Osteoblast (primary cell): ENCODE measurements at regions not wholly inside any gene's neighbourhood (a gene's known extent, or its start where the extent isn't known, plus 50 kb on each side); places are given as distances from the start of the nearest gene placed in this dataset.

Experiments
- DNase-seq: peaks from one replicate; pipeline ENCODE4 v3.0.0; 2011; ENCODE audit warnings: low spot score, mixed read lengths; ENCODE audit not compliant: insufficient read length; ENCODE audit errors: missing footprints
- H2AFZ ChIP-seq: 2 replicates; pipeline ENCODE4 v1.6.0; 2011; ENCODE audit warnings: mild to moderate bottlenecking, low read length
- H3K27ac ChIP-seq: 2 replicates; pipeline ENCODE4 v1.5.1; 2011; ENCODE audit warnings: mild to moderate bottlenecking, low read depth, low read length, moderate library complexity
- H3K27me3 ChIP-seq: 2 replicates; pipeline ENCODE4 v1.6.0; 2012; ENCODE audit warnings: mild to moderate bottlenecking, control low read depth, inconsistent platforms, low read length, moderate library complexity; ENCODE audit not compliant: insufficient read depth
- H3K36me3 ChIP-seq: 2 replicates; pipeline ENCODE4 v1.5.1; 2011; ENCODE audit warnings: mild to moderate bottlenecking, low read length, control low read depth, moderate library complexity; ENCODE audit not compliant: insufficient read depth
- H3K4me1 ChIP-seq: 2 replicates; pipeline ENCODE4 v1.5.1; 2011; ENCODE audit warnings: mild to moderate bottlenecking, low read length, control low read depth, moderate library complexity; ENCODE audit not compliant: insufficient read depth
- H3K4me2 ChIP-seq: 2 replicates; pipeline ENCODE4 v1.6.0; 2011; ENCODE audit warnings: mild to moderate bottlenecking, low read length; ENCODE audit not compliant: insufficient read depth
- H3K4me3 ChIP-seq: fragments of 200-600 bp; sonication (generic); 3 replicates; pipeline ENCODE4 v1.5.1; 2012; ENCODE audit warnings: mild to moderate bottlenecking, low read length, inconsistent platforms; ENCODE audit not compliant: insufficient read depth
- H3K79me2 ChIP-seq: 2 replicates; pipeline ENCODE4 v1.6.0; 2012; ENCODE audit warnings: mild to moderate bottlenecking, low read length, control low read depth, inconsistent platforms; ENCODE audit not compliant: insufficient read depth
- H3K9me3 ChIP-seq: 2 replicates; pipeline ENCODE4 v1.5.1; 2011; ENCODE audit warnings: low read depth, low read length, control low read depth
- H4K20me1 ChIP-seq: 2 replicates; pipeline ENCODE4 v1.6.0; 2012; ENCODE audit warnings: mild to moderate bottlenecking, low read length, control low read depth; ENCODE audit not compliant: insufficient read depth
- TF ChIP-seq, protein P1 (sequence below): IDR thresholded peaks from 2 replicates; pipeline ENCODE4 v1.5.1; 2011; ENCODE audit warnings: mild to moderate bottlenecking, low read depth, low read length, moderate library complexity; ENCODE audit errors: extremely low read depth

DNA sequence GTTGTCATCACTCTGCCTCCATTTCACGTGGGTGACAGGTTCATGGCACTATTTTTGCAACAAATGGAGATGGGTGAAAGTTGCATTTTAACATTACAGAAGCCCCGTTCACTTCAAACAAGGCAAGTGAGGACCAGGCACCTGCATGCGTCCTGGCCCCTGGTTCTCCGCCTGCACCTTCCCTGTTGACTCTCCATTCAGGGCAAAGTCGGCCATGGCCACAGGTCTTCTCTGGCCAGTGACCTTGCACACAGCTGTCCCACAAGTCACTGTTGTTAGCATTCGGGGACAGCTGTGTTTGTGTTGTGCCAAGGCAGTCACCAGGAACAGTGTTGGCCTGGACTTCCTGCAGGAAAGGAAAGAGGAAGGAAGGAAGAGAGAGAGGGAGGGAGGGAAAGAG is 554.9 kb downstream of the TCERG1L start:
- no peaks in the 10 kb centered on the region for H4K20me1 ChIP-seq
- H3K4me3 ChIP-seq = no peak overlapping the region
- DNase-seq = no peak
- H3K4me2 ChIP-seq = no peak overlapping the region
- H3K27ac ChIP-seq = no peak overlapping the region
- no peaks in the 10 kb centered on the region for H3K79me2 ChIP-seq
- no peaks in the 10 kb centered on the region for H3K4me1 ChIP-seq
- no peaks in the 10 kb centered on the region for H3K27me3 ChIP-seq
- TF ChIP-seq, protein P1, sequence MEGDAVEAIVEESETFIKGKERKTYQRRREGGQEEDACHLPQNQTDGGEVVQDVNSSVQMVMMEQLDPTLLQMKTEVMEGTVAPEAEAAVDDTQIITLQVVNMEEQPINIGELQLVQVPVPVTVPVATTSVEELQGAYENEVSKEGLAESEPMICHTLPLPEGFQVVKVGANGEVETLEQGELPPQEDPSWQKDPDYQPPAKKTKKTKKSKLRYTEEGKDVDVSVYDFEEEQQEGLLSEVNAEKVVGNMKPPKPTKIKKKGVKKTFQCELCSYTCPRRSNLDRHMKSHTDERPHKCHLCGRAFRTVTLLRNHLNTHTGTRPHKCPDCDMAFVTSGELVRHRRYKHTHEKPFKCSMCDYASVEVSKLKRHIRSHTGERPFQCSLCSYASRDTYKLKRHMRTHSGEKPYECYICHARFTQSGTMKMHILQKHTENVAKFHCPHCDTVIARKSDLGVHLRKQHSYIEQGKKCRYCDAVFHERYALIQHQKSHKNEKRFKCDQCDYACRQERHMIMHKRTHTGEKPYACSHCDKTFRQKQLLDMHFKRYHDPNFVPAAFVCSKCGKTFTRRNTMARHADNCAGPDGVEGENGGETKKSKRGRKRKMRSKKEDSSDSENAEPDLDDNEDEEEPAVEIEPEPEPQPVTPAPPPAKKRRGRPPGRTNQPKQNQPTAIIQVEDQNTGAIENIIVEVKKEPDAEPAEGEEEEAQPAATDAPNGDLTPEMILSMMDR = no peak
- no peak overlapping the region for H2AFZ ChIP-seq
- peaks cover 6% of the 10 kb centered on the region for H3K9me3 ChIP-seq
- no peaks in the 10 kb centered on the region for H3K36me3 ChIP-seq

DNA sequence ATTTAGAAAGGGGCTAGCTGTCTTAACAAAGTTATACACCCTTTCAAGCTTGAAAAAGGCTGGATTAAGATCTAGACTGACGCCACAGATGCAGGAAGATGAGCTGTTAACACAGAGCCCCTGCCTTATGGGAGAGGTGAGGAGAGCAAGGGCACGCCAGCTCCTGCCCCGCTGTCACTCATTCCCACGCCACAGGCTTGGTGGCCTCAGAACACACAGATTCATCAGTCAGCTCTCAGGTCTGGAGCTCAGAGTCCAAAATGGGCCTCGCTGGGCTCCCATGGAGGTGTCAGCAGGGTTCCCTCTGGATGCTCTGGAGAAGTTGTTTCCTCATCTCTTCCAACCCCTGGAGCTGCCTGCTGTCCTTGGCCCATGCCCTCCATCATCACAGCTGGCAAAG is 554.2 kb downstream of the TCERG1L start:
- Histone ChIP-seq H3K4me2 (no peak overlapping the region), H3K4me3 (no peak overlapping the region), H3K36me3 (no peaks in the 10 kb centered on the region), H3K9me3 (peaks cover 6% of the 10 kb centered on the region), H3K79me2 (no peaks in the 10 kb centered on the region), H4K20me1 (no peaks in the 10 kb centered on the region), H3K4me1 (no peaks in the 10 kb centered on the region), H3K27ac (no peak overlapping the region), H3K27me3 (no peaks in the 10 kb centered on the region), H2AFZ (no peak overlapping the region)
- TF ChIP-seq, protein P1 = no peak
- no peak for DNase-seq

DNA sequence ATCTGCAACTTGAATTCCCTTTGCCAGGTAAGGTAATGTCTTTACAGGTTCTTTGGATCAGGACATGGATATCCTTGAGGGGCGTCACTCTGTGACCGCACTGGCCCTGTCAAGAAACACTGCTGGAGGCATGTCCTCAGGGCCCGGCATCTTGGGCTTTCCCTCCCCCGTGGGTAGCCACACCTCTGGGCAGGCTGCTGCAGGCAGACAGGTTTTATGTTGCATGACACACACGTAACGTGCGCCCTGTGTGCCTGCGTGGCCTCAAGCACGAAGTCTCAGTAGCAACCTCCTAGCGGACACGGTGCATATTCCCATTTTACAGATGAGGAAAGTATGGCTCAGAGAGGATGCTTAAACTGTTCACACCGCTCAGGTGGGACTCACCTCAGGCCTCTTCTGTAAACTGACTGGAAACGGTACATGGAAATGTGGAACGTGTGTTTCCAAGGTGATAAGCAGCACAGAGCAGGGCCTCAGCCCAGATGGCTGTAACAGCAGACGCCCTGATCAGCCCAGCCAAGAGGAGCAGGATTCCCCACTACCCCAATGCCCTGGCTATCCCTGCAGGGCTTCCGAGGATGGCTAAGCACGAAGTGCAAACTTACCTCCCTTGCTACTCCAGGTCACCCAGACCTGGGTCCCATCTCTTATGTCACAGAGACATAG is 553.6 kb downstream of the TCERG1L start:
- no peak overlapping the region for H2AFZ ChIP-seq
- TF ChIP-seq, protein P1 = no peak
- H3K4me1 ChIP-seq = no peaks in the 10 kb centered on the region

DNA sequence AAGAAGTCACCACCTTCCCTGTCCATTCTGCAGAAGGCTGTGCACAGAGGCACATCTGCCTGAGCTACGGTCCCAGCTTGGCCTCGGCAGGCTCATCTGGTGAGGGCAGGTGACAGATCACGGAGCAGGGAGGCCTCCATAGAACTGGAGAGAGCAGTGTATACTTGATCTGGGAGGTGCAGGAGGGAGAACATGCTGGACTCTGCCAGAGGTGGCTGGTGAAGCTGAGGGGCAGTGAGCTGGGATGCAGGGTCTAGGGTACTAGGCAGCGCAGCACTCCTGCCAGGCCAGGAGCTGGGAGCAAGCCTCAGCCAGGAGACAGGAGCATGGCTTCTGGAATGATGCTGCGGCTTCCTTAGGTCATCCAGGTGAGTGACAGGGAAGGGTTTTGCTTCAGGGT is 553.0 kb downstream of the TCERG1L start:
- no peaks in the 10 kb centered on the region for H4K20me1 ChIP-seq
- H3K36me3 ChIP-seq = no peaks in the 10 kb centered on the region
- H3K27me3 ChIP-seq = no peaks in the 10 kb centered on the region
- DNase-seq = no peak
- peaks cover 6% of the 10 kb centered on the region for H3K9me3 ChIP-seq
- H3K27ac ChIP-seq = no peak overlapping the region
- no peak overlapping the region for H3K4me2 ChIP-seq
- no peaks in the 10 kb centered on the region for H3K79me2 ChIP-seq
- no peak overlapping the region for H2AFZ ChIP-seq
- H3K4me3 ChIP-seq = no peak overlapping the region
- TF ChIP-seq, protein P1 = no peak
- H3K4me1 ChIP-seq = no peaks in the 10 kb centered on the region

More for the DNA sequence above, 553.6 kb downstream of the TCERG1L start:
- Histone ChIP-seq H3K4me2 (no peak overlapping the region), H3K9me3 (peaks cover 6% of the 10 kb centered on the region), H3K36me3 (no peaks in the 10 kb centered on the region), H3K27me3 (no peaks in the 10 kb centered on the region), H3K79me2 (no peaks in the 10 kb centered on the region), H4K20me1 (no peaks in the 10 kb centered on the region), H3K4me3 (no peak overlapping the region), H3K27ac (no peak overlapping the region)
- DNase-seq = no peak
